ENCODE measurements at regions not wholly inside any gene's neighbourhood (a gene's known extent, or its start where the extent isn't known, plus 50 kb on each side); places are given as distances from the start of the nearest gene placed in this dataset.
"Not testable (repeated sequence)": the region's sequence is repeated elsewhere in the genome, so short reads cannot be mapped to it uniquely, and the experiment has no call there.

DNA sequence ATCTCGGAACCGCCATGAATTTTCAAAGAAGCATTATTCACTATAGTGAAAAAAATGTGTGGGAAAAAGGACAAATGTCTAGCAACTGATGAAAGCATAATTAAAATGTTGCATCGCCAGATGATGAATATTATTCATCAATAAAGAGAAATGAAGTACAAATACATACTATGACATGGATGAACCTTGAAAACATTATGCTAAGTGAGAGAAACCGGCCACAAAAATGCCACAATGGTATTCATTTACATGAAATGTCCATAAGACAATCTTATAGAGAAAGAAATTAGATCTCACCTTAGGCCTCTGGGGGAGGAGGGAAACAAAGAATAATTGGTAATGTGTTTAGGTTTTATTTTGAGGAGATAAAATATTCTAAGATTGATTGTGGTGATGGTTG, 645.0 kb downstream of the EFNB2 start:
- intact Hi-C loops (cut with DNase I): no loop called here
- no peak for DNase-seq

GRCh38 chr13:105878119-105878700, 657.3 kb downstream of the EFNB2 start:
- intact Hi-C loops (cut with DNase I): no loop called here
- DNase-seq: no peak

DNA sequence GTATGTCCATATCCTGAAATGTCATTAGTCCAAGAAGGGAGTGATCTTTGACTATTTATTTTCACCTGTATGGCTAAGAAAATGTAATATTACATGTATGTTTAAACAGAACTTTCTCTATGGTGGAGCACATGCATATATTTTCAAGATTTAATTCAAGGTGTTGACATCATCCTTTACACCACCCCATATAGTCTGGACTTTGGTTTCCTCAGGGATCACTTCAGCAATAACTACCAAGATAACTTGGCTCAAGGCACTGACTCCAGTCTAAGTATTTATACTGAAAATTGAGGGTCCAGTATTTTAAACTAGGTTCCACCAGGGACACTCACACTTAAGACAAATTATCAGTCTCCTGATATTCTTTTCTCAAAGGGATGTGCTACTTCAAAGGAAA, 660.6 kb downstream of the EFNB2 start:
- DNase-seq: no peak
- intact Hi-C loops (cut with DNase I): no loop called here

DNA sequence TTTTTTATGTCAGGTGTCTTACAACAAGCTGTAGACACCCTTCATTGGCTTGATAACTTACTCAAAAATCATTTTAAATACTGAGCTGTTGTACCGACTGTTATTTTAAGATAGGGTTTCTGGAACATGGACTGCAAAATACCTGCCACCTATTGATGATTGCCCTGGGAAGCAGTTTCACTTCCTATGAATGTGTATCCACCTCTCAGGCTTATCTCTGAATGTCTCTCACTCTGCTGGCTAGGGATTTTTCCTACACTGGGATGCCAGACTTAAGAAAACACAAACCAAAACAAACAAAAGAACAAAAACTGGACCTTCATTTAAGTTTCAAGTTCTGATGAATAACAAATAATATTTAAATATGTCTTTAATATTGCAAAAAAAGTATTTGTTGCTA, 663.7 kb downstream of the EFNB2 start:
- DNase-seq: no peak
- intact Hi-C loops (cut with DNase I): no loop called here

DNA sequence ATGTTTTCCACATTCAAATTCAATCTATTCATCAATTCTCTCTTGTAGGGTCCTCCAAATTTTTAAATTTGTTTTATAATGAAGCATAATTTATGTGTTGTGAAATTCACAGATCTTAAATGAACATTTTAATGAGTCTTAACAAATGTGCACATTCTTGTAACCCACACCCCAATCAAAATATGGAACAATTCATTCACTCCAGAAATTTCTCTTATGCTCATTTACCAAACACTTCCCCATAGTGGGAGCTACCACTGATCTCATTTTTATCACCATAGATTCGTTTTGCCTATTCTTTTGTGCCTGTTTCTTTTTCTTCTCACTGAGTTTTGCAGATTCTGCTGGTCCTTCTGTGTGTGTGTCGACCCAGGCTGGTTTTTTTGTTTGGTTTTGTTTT, 664.1 kb downstream of the EFNB2 start:
- DNase-seq: no peak
- intact Hi-C loops (cut with DNase I): no loop called here

GRCh38 chr13:105863300-105863920, 672.1 kb downstream of the EFNB2 start:
- no peak for DNase-seq
- intact Hi-C loops (cut with DNase I): no loop called here

GRCh38 chr13:105848494-105848893, 687.0 kb downstream of the EFNB2 start:
- intact Hi-C loops (cut with DNase I): no loop called here
- DNase-seq: peak in 1 of 42 donors; percentile 9

DNA sequence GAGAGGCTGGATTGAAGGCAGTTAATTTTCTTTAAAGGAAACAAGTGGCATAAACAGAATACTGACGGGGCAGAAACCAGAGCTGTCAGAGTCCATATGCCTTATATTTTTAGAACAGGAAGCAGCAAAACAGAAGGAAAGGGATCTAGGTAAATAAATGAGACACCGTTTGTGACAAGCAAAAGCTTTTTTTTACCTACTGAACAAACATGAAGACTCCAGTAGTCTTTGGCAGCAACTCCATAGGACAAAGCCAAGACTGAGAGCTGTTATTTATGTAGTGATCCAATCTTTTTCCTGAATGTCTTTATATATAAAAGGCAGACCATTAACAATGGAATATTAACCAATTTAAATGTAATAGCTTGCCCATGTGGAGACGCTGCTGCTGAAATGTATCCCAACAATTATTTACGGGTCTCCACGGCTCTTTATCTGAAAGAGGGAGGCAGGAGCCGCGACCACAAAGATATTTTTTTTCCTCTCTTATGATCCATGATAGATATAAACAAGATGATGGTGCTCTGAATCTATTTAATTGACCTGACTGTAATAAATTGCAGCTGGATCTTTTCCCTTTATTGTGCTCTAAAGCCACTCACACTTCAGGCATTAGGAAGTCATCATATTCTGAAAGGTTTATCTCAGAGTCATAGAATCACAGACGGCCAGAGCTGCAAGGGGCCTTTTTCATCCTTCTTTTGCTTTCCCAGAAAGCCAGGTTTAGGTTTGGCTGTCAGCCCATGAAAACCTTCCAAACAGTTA, 687.8 kb downstream of the EFNB2 start:
- DNase-seq: no peak

DNA sequence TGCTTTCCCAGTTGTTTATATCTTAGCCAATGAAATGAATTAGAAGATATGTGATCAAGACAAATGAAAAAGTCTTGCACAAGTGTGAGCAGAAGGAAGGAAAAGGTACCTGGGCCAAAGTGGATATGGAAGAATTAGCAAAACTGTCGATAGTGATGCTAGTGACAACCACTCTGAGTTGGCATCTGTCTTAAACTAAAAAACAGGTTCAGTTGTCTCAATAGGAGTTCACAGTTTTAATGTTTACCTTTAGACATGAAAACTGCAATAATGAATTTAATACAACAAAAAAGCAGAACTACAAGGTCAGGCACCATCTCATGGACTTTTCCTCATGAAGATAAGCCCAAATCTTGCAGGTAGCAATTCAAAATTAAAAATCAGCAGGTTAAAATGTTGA, 688.5 kb downstream of the EFNB2 start:
- intact Hi-C loops (cut with DNase I): no loop called here
- no peak for DNase-seq

More for the DNA sequence above, 687.8 kb downstream of the EFNB2 start:
- intact Hi-C loops (cut with DNase I): no loop called here

- DNase-seq: no peak
- intact Hi-C loops (cut with DNase I): no loop called here
Observed at GRCh38 chr13:105841286-105841685, 694.2 kb downstream of the EFNB2 start.

GRCh38 chr13:105838231-105838630, 697.2 kb downstream of the EFNB2 start:
- DNase-seq: no peak
- intact Hi-C loops (cut with DNase I): no loop called here

GRCh38 chr13:105837295-105837694, 698.2 kb downstream of the EFNB2 start:
- DNase-seq; intact Hi-C loops (cut with DNase I): not testable (repeated sequence)

DNA sequence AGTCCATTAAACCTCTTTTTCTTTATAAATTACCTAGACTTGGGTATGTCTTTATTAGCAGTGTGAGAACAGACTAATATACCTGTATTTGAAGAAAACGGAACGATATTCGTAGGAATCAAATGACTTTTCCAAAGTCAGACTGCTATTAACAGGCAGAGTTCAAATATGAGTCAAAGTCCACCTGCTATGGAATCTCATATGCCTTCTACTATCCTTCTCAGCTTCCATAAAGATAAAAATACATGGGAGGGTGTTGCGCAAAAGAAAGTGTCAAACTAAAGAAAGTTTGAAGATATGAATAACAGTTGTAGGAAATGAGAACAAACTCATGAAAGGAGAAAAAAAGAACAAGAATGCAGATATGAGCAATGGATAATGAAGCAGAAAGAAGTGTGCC, 704.6 kb downstream of the EFNB2 start:
- no peak for DNase-seq
- intact Hi-C loops (cut with DNase I): no loop called here

GRCh38 chr13:105827111-105827809, 708.2 kb downstream of the EFNB2 start:
- no peak for DNase-seq
- intact Hi-C loops (cut with DNase I): no loop called here

- no peak for DNase-seq
- intact Hi-C loops (cut with DNase I): no loop called here
Observed at GRCh38 chr13:105825071-105825470, 710.4 kb downstream of the EFNB2 start.

- DNase-seq: no peak
- intact Hi-C loops (cut with DNase I): no loop called here
Observed at GRCh38 chr13:105821337-105821736, 714.1 kb downstream of the EFNB2 start.

DNA sequence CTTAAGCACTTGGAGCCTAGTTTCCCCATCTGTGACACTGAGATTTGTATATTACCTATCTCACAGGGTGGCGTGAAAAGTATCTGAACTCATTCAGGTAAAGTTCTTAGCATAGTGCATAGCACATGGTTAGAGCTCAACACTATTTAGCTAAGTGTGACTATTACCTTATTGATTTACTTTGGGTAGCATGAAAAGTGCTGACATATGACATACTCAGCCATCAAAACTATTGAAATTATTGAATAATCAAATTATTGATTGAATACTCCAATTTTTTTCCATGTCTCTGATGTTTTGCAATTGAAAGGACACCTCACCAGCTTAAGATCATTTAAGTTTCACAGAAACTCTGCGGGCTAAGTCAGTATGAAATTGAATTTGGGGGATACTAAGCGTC, 715.0 kb downstream of the EFNB2 start:
- intact Hi-C loops (cut with DNase I): no loop called here
- no peak for DNase-seq

DNA sequence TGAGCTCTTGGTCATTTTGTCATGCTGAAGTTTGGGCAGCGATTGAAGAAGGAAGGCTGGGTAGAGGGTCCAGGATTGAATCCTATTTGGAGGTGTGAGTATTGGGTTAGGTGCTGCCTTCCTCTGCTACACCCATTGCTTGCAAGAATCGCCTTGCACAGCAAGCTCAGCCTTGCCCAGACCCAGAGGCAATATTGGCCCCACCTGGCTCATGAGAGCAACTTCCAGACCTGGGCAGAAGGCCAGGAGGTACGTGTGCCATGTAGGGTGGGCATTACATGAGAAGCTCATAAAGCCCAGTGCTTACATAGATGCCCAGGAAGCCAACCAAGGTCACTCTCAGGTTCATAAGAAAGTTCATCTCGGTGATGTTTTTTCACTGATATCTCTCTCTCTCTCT, 718.0 kb downstream of the EFNB2 start:
- intact Hi-C loops (cut with DNase I): no loop called here
- no peak for DNase-seq

GRCh38 chr13:105816994-105817393, 718.5 kb downstream of the EFNB2 start:
- intact Hi-C loops (cut with DNase I): no loop called here
- DNase-seq: no peak

DNA sequence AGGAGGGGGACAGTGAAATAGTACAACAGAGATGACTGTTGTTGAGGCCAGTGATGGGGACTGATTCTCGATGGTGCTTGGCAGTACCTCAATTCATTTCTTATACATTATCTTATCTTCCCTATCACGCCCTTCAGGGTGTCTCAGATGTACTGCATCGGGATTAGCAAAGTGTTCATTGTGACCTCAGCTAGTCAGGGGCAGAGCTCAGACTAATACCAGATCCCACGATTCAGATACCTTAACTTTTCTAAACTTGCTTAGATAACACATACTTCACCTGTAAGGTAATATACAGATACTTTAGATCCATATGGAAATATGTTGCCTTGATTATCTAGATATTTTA, 720.6 kb downstream of the EFNB2 start:
- no peak for DNase-seq
- intact Hi-C loops (cut with DNase I): no loop called here
